ENCODE measurements at regions not wholly inside any gene's neighbourhood (a gene's known extent, or its start where the extent isn't known, plus 50 kb on each side); places are given as distances from the start of the nearest gene placed in this dataset.

DNA sequence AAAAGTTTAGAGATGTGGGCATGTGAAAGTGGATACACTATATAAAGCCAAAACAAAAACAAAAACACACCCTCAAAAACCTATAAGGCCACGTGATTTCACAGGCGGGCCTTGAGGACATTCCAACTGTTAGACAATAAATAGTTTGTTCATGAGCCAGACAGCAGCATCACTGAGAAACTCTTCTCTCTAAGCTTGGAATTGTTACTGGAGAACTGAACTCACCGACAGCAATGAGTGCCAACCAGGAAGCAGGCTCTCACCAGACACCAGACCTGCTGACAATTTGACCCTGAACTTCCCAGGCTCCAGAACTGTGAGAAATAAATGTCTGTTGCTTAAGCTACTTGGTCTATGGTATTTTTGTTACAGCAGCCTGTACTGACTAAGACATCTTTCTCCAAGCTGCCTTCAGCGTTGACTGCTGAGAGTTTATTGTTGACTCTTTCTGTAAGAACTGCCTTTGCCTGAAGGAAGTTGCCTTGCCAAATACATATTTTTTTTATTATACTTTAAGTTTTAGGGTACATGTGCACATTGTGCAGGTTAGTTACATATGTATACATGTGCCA lies 107.5 kb downstream of the EPDR1 start:
- Histone ChIP-seq H3K14ac (replicated peaks; ENCODE audit: low read depth, low read length) (no peak overlapping the region), H3K9me1 (ENCODE audit: insufficient read depth, low read length) (no peaks in the 10 kb centered on the region), H3K18ac (ENCODE audit: low read depth, low read length) (no peak overlapping the region), H3K9ac (ENCODE audit: low read depth, low read length) (no peak overlapping the region), H3K27ac (ENCODE audit: insufficient read depth, low read length) (no peak overlapping the region), H3K4me1 (ENCODE audit: control insufficient read depth, insufficient read depth, low read length) (no peaks in the 10 kb centered on the region), H2BK15ac (ENCODE audit: low read depth, low read length) (no peak overlapping the region), H3K4ac (ENCODE audit: low read depth, low read length) (no peak overlapping the region), H3K79me1 (ENCODE audit: low read depth in 1 of 2, low read length in 2 of 2) (no peaks in the 10 kb centered on the region), H2BK120ac (ENCODE audit: low read depth, low read length) (no peak overlapping the region), H3K4me3 (ENCODE audit: insufficient read depth, low read depth, low read length) (no peak overlapping the region), H2BK5ac (ENCODE audit: low read depth, low read length, poor library complexity, severe bottlenecking) (no peak overlapping the region), H3K23ac (ENCODE audit: low read depth, low read length) (no peak overlapping the region), H4K5ac (ENCODE audit: low read depth, low read length) (no peak overlapping the region), H3K56ac (ENCODE audit: extremely low read depth, insufficient read depth, low read length) (no peak overlapping the region), H2AK9ac (replicated peaks; ENCODE audit: low read depth, low read length, poor library complexity) (no peak overlapping the region), H3K36me3 (ENCODE audit: control insufficient read depth, insufficient read depth, low read length) (no peaks in the 10 kb centered on the region), H4K20me1 (ENCODE audit: insufficient read depth, low read length) (no peaks in the 10 kb centered on the region), H2BK20ac (ENCODE audit: low read depth, low read length) (no peak overlapping the region), H4K91ac (ENCODE audit: insufficient read depth, low read depth, low read length) (no peak overlapping the region), H3K27me3 (ENCODE audit: control insufficient read depth, insufficient read depth, low read length) (no peaks in the 10 kb centered on the region), H2AFZ (replicated peaks; ENCODE audit: low read length, poor library complexity) (no peak overlapping the region), H3K9me3 (ENCODE audit: control insufficient read depth, insufficient read depth, low read length) (no peaks in the 10 kb centered on the region; the same call in 1 of the 2 replicates), H4K8ac (ENCODE audit: low read depth in 2 of 2, low read length in 2 of 2) (no peak overlapping the region), H2AK5ac (ENCODE audit: low read depth, low read length) (no peak overlapping the region), H3K4me2 (ENCODE audit: low read depth, low read length) (no peak overlapping the region)
- BruUV-seq (replicated peaks) = no TSS peak
- dilution Hi-C loops (cut with HindIII; ENCODE audit: low sequenced_read_pairs, unreplicated experiment) (no loop called here), in situ Hi-C loops (cut with MboI; ENCODE audit: low sequenced_read_pairs) (no loop called here), intact Hi-C loops (cut with micrococcal nuclease) (no loop called here)
- ChIA-PET POLR2A (ENCODE audit: unreplicated experiment) (no interaction called here), CTCF (no interaction called here)
- ATAC-seq (ENCODE audit: low read depth) (no peak), DNase-seq (no peak)
- TF ChIP-seq, protein P1, sequence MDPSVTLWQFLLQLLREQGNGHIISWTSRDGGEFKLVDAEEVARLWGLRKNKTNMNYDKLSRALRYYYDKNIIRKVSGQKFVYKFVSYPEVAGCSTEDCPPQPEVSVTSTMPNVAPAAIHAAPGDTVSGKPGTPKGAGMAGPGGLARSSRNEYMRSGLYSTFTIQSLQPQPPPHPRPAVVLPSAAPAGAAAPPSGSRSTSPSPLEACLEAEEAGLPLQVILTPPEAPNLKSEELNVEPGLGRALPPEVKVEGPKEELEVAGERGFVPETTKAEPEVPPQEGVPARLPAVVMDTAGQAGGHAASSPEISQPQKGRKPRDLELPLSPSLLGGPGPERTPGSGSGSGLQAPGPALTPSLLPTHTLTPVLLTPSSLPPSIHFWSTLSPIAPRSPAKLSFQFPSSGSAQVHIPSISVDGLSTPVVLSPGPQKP (IDR thresholded peaks at IDR 0.05; ENCODE audit: borderline replicate concordance, low read depth, low read length) = no peak
- TF ChIP-seq, protein P2, sequence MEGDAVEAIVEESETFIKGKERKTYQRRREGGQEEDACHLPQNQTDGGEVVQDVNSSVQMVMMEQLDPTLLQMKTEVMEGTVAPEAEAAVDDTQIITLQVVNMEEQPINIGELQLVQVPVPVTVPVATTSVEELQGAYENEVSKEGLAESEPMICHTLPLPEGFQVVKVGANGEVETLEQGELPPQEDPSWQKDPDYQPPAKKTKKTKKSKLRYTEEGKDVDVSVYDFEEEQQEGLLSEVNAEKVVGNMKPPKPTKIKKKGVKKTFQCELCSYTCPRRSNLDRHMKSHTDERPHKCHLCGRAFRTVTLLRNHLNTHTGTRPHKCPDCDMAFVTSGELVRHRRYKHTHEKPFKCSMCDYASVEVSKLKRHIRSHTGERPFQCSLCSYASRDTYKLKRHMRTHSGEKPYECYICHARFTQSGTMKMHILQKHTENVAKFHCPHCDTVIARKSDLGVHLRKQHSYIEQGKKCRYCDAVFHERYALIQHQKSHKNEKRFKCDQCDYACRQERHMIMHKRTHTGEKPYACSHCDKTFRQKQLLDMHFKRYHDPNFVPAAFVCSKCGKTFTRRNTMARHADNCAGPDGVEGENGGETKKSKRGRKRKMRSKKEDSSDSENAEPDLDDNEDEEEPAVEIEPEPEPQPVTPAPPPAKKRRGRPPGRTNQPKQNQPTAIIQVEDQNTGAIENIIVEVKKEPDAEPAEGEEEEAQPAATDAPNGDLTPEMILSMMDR (conservative IDR thresholded peaks at IDR 0.05; ENCODE audit: low read depth, low read length) = no peak
- TF ChIP-seq RAD21 (IDR thresholded peaks at IDR 0.05; ENCODE audit: low read length) (no peak), MAZ (IDR thresholded peaks at IDR 0.05; ENCODE audit: borderline replicate concordance, low read depth, low read length) (no peak), CHD1 (IDR thresholded peaks at IDR 0.05; ENCODE audit: low read depth, low read length) (no peak), BHLHE40 (IDR thresholded peaks at IDR 0.05; ENCODE audit: low read depth, low read length) (no peak), RCOR1 (IDR thresholded peaks at IDR 0.05; ENCODE audit: insufficient replicate concordance, low read length) (no peak), POLR2A (IDR thresholded peaks at IDR 0.05; ENCODE audit: low read depth, low read length) (no peak), FOS (IDR thresholded peaks at IDR 0.05; ENCODE audit: low read depth, low read length) (no peak), NFE2L2 (IDR thresholded peaks at IDR 0.05; ENCODE audit: low read depth, low read length) (no peak), MAFK (IDR thresholded peaks at IDR 0.05; ENCODE audit: low read depth, low read length) (no peak), RFX5 (IDR thresholded peaks at IDR 0.05; ENCODE audit: low read depth, low read length) (no peak), CEBPB (IDR thresholded peaks at IDR 0.05; ENCODE audit: low read depth, low read length) (no peak)
- TF ChIP-seq, protein P3, sequence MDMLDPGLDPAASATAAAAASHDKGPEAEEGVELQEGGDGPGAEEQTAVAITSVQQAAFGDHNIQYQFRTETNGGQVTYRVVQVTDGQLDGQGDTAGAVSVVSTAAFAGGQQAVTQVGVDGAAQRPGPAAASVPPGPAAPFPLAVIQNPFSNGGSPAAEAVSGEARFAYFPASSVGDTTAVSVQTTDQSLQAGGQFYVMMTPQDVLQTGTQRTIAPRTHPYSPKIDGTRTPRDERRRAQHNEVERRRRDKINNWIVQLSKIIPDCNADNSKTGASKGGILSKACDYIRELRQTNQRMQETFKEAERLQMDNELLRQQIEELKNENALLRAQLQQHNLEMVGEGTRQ (IDR thresholded peaks at IDR 0.05; ENCODE audit: low read depth, low read length) = no peak
- no CpG with 5 or more reads among the region's 4 CpGs for WGBS, 2 experiments (ENCODE audit: extremely low coverage in 2 of 2, insufficient read length in 1 of 2)

Measured in IMR-90 (cell line).